Thyroid gland (tissue), 4 donors: ENCODE measurements at regions not wholly inside any gene's neighbourhood (a gene's known extent, or its start where the extent isn't known, plus 50 kb on each side); places are given as distances from the start of the nearest gene placed in this dataset.

Source experiments
- POLR2A ChIP-seq, 2 donors: fragments of 450-650 bp; IDR thresholded peaks; one replicate each; pipeline ENCODE4 v1.6.1; 2017; ENCODE audit warnings: antibody characterized with exemption in 2 of 2, mild to moderate bottlenecking in 2 of 2, moderate library complexity in 1 of 2
- TF ChIP-seq, protein P1 (sequence below), 6 experiments: fragments of 200-600 bp in 3 of 6; fragments of 450-650 bp in 3 of 6; sonication (generic) in 3 of 6; IDR thresholded peaks; one replicate each; pipeline ENCODE4 v1.5.1; 2016 to 2019; ENCODE audit warnings: antibody characterized with exemption in 6 of 6, mild to moderate bottlenecking in 2 of 6, inconsistent platforms in 1 of 6, moderate library complexity in 1 of 6

DNA sequence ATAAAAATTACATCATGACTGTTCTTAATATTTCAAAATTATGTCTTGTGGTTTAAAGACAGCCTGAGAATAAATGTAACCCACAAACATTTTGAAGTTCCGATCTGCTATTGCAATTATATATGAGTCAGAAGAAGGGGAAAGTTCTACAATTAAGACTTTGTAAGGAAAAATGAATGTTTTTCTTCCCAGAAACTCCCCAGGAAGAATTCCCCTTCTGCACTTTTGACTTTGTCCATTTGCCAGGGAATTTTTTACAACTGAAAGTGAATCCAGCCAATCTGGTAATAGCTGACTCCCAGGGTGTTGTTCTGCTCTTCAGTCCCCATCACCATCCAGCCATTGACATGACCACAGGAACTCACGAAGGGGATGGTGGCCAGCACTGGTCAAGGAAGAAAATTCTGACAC is 61.6 kb upstream of the NOCT start:
- TF ChIP-seq, protein P1, sequence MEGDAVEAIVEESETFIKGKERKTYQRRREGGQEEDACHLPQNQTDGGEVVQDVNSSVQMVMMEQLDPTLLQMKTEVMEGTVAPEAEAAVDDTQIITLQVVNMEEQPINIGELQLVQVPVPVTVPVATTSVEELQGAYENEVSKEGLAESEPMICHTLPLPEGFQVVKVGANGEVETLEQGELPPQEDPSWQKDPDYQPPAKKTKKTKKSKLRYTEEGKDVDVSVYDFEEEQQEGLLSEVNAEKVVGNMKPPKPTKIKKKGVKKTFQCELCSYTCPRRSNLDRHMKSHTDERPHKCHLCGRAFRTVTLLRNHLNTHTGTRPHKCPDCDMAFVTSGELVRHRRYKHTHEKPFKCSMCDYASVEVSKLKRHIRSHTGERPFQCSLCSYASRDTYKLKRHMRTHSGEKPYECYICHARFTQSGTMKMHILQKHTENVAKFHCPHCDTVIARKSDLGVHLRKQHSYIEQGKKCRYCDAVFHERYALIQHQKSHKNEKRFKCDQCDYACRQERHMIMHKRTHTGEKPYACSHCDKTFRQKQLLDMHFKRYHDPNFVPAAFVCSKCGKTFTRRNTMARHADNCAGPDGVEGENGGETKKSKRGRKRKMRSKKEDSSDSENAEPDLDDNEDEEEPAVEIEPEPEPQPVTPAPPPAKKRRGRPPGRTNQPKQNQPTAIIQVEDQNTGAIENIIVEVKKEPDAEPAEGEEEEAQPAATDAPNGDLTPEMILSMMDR (IDR thresholded peaks at IDR 0.05) = no peak
- no peak for TF ChIP-seq POLR2A (IDR thresholded peaks at IDR 0.05)
